ENCODE measurements at regions not wholly inside any gene's neighbourhood (a gene's known extent, or its start where the extent isn't known, plus 50 kb on each side); places are given as distances from the start of the nearest gene placed in this dataset.

GRCh38 chr11:131118247-131118646 is 202.0 kb upstream of the SNX19 start:
- no peak for TF ChIP-seq CTCF (conservative IDR thresholded peaks at IDR 0.05 in 1 of 2, IDR thresholded peaks at IDR 0.05 in 1 of 2; ENCODE audit: low read depth in 1 of 2, low read length in 2 of 2)
- no peak for TF ChIP-seq EZH2 (IDR thresholded peaks at IDR 0.05; ENCODE audit: low read length, missing control alignments)
